CD4-positive, alpha-beta T cell treated with Interleukin-4 for 1 hour (primary cell): ENCODE measurements at regions not wholly inside any gene's neighbourhood (a gene's known extent, or its start where the extent isn't known, plus 50 kb on each side); places are given as distances from the start of the nearest gene placed in this dataset.

ENCODE experiments used
- DNase-seq, 2 donors: peaks; one replicate each; pipeline ENCODE4 v3.0.0-alpha.2; 2020 to 2022

- DNase-seq: no peak
Observed at GRCh38 chr15:93469994-93470393, 381.0 kb upstream of the RGMA start.

DNA sequence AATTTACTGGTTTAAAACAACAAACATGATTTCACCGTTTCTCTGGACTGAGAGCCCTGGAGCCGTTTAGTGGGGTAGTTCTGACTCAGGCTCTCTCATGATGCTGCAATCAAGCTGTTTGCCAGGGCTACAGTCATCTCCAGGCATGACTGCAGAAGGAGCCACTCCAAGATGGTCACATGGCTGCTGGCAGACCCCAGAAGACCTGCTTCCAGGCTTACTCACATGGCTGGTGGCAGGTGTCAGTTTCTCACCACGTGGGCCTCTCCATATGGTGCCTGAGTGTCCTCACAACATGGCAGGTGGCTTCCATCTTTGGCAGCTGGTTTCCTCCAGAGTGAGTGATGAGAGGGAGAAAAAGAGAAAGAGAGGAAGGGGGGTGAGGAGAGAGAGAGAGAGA lies 378.3 kb upstream of the RGMA start:
- no peak for DNase-seq

- DNase-seq: no peak
Observed at GRCh38 chr15:93466380-93466779, 377.4 kb upstream of the RGMA start.

- no peak for DNase-seq
Observed at GRCh38 chr15:93462690-93463089, 373.7 kb upstream of the RGMA start.

DNA sequence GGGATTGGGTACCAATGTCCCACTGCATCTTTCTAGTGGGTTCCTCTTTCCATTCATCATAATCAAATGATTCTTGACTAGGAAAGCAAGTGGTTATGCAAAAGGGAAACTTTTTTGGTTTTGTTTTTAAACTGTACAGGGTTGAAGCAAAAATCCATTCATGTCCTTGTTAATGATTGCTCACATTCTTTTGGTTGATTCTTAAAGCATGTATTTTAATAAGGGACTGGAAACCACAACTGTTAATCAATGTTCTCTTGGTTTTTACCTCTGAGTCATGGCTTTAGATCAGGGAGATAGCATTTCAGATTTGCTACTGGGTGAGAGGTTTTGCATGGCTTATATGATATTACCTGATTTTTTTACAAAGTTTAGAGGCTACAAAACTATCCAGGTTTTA lies 371.7 kb upstream of the RGMA start:
- no peak for DNase-seq

DNA sequence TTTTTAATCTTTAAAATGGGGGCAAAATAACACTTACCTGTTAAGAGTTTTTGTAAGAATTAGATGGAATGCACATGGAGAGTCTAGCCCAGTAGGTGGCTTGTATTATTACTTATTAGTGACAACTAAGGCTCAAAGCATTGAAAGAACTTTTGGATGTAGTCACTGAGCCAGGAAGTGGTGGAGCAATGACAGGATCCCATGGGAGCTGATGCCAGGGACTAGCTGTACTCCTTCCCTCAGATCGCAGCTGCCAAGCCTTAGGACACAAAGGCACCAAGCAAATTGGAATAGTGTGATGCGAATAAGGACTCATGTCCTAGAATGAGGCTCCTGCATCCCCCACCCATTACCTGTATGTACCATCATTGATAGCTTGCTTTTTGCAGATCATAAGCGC lies 370.4 kb upstream of the RGMA start:
- no peak for DNase-seq

- DNase-seq: no peak
Observed at GRCh38 chr15:93458597-93458996, 369.6 kb upstream of the RGMA start.

DNA sequence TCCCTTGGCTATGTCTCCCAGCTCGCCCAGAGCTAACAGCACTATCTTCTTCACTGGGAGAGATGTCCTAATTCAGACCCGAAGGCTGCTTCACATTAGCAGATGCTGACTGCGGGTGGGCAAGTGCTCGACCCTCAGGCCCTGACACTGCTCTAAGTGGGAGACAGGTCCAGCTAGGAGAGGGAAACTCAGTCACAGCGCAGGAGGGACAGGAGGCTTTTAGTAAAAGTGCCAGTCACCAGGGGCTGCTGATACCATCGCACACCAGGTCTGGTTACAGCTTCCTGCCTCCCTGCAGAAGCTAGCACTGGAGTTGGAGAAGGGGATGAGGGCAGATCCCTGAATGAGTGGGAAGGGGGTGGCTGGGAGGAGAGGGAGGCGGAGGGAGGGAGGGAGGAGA lies 365.8 kb upstream of the RGMA start:
- no peak for DNase-seq

DNA sequence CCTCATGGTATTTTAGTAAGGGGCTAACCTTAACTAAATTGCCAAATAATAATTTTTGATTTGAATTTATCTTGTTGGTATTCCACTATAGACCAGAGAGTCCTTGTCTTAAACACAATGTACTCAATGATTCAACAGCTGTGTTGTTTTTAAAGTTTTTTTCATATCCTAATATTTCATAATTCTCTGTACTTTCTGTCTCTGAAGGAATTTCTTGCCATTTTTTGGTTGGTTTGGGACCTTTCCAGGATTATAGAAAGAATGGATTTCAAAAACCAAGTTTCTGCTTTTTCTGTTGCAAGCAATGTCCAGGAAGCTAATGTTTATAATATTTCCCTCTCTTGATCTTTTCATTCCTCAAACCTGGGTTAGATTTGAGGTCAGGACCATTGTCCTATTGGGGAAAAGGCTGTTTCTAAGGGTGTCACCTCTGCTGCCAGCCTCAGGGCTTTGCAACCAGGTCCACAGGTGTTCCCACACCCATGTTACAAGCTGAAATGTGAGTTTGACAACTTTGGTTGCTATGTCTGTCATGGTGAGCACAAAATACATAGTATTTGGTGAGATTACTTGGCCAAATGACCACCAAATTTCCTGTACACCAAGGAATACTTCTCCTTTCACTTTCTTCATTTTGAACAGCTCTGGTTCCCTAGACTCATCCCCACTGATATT lies 363.7 kb upstream of the RGMA start:
- no peak for DNase-seq

DNA sequence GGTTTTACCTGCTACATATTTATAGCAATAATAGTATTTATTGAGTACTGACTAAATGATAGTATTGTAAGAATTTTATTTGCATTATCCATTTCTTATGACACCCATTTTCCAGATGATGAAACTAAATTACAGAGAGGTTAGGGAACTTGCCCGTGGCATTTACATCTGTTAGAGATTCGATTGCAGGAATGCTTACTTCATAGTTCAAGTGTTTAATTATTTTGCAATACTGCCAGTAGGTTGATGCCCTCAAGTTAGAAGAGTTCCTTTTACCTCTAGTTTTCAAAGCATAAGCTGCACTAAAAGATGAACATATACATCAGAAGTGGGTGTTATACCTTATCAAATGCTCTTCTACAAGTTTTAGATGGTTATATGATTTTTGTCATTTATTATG lies 362.8 kb upstream of the RGMA start:
- DNase-seq: no peak

DNA sequence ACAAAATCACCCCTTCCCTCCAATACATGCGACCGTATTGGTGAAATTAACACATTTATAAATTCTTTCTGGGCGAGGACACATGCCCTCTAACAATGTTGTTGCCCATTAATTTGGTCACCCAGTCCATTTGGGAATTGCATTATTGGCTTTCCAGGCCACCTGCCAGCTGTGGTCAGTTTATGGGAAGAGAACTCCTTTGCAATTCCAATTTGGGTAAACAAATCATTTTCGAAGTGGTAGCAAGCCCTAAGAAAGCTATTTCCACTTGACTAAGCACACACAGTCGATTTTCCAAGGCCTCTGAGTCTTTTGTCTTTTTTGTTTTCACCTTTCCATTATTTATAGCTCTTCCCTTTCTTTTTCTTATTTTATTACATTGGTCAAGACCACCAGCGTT lies 362.3 kb upstream of the RGMA start:
- DNase-seq: no peak

GRCh38 chr15:93449798-93450197 lies 360.8 kb upstream of the RGMA start:
- no peak for DNase-seq

GRCh38 chr15:93438310-93438709 lies 349.3 kb upstream of the RGMA start:
- DNase-seq: no peak

GRCh38 chr15:93432474-93432873 lies 343.5 kb upstream of the RGMA start:
- no peak for DNase-seq

DNA sequence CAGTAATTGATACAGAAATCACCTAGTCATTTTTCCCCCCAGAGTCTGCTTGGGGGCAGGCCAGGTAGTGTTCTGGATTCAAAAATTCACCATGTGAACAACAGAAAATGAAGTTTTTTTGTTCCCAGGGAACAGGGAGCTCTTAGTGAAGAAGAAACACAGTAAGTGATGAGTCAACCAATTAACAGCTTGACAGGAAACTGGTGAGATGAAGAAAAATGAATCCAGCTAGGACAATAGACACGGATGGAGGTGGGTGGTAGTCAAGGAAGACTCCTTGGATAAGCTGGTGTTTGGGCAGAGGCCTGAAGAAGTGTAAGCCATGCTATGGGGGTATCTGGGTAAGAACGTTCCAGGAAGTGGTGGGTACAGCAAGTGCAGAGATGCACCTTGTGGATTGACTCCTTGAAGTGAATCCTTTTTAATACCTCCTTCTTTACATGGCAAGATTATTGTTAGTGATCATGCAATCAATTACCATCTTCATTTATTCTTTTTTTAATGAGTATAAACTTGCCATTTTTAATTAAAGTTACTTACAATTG lies 339.9 kb upstream of the RGMA start:
- DNase-seq: no peak

DNA sequence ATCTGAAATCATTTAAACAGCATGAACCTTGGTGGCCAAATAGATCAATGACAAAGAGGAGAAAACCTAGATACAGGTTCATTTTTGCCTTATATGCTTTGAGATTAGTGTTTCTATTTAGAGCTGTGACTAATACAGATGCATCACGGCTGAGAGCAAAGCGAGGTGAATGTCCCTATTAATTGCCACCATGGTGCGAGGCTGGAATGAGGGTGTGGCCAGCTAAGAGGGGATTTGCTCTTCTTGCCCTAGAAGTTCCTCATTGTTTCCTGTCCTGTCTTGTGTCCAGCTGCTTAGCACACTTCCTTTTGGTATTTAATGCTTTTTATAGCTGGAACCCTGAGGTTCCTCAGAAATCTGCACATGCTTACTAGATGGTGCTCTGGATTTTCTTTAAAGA lies 339.1 kb upstream of the RGMA start:
- DNase-seq: no peak

DNA sequence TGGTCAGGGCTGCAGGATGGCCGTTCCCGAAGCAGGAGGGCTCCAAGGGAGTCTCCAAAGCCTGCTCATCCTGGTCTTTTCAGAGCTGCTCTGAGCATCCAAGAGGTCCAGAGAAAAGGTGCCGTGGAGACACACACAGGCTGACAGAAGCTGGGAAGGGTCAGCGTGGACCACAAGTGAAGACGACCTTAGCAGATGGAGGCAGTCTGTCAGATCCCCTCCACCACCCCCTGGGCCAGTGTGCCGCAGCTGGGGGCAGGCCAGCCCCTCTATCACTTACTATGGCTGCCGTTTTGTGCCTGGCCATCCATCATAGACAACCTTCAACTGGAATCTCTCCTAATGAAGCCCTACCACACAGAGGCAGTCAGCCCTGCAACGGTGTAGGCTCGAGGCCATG lies 335.1 kb upstream of the RGMA start:
- no peak for DNase-seq

DNA sequence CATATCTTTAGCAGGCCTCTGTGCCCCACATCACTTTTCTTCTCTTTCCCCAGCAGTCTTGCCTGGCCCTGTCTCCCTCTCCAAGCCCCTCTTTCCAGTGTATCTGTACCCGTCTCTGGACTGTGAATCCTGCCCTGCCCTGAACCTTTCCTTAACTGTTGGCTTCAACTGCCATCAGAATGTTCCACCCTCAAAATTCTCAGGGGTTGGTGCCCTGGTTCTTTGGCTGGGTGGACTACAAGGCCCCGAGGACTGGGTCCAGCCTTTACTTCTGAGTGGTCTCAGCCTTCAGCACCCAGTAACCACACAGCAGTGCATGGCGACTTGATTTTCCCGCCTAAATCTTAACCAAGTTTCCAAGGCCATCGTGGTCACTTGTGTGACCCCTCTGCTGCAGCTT lies 333.5 kb upstream of the RGMA start:
- DNase-seq: no peak

GRCh38 chr15:93420477-93420876 lies 331.5 kb upstream of the RGMA start:
- no peak for DNase-seq

- peak in 1 of 2 donors; percentile 2 for DNase-seq
Observed at GRCh38 chr15:93420050-93420452, 331.0 kb upstream of the RGMA start.

DNA sequence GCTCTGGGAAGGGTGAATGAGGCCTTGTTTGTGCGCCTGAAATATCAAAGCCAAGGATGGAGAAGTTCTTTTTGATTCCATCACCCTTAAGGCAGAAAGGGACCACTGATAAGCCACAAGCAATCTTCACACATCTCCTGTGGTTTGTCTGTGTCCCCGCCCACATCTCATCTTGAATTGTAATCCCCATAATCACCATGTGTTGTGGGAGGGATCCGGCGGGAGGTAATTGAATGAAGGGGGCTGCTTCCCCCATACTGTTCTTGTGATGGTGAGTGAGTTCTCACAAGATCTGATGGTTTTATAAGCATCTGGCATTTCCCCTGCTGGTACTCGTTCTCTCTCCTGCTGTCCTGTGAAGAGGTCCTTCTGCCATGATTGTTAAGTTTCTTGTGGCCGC lies 329.6 kb upstream of the RGMA start:
- DNase-seq: no peak

DNA sequence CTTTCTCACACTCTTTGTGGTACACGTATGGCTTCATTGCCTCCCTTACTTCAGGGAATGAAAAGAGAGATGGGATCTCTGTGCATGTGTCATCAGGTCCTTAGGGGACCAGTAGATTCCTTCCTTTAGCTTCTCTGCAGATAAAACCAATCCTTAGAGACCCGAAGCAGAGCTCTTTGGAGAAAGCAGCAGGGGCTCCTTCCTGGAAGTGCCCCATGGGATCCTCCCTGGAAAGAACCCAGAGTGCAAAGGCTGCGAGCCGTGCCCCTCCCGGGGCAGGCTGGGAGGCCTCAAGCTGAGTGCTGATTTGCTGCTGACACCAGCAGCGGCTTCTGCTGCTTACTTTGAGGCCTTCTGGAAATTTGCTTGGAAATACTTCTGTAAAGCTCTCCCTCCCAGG lies 328.6 kb upstream of the RGMA start:
- DNase-seq: no peak

DNA sequence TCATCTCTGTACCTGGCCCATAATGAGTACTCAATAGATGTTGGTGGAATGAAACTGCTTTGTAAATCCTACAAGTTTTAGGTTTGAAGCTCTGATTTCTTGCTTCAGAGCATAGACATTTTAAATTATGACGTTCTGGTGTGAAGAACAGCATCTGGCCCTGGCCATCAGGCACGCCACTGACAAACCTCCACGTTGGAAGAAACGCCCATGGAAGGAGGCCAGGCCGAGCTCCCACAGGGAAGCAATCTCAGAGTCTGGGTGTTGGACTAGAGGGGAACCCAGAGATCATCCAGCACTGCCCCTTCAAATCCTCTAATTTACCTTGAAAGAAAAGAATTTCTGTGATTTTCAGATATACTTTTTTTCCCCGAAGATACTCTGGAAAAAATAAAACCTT lies 328.1 kb upstream of the RGMA start:
- DNase-seq: no peak

- no peak for DNase-seq
Observed at GRCh38 chr15:93415576-93415975, 326.6 kb upstream of the RGMA start.

- no peak for DNase-seq
Observed at GRCh38 chr15:93414576-93415231, 325.7 kb upstream of the RGMA start.
